CD14-positive monocyte (primary cell): ENCODE measurements at regions not wholly inside any gene's neighbourhood (a gene's known extent, or its start where the extent isn't known, plus 50 kb on each side); places are given as distances from the start of the nearest gene placed in this dataset.

ENCODE experiments used
- DNase-seq, 3 donors: peaks; one replicate each; pipeline ENCODE4 v3.0.0-alpha.2; 2011 to 2022
- H2AFZ ChIP-seq: 2 replicates; pipeline ENCODE4 v1.6.0; 2012; ENCODE audit warnings: mild to moderate bottlenecking, low read depth, low read length, inconsistent platforms; ENCODE audit not compliant: insufficient read depth, poor library complexity, severe bottlenecking
- H3K27ac ChIP-seq, 2 donors: 1 replicate in 1 of 2; 2 replicates in 1 of 2; pipeline ENCODE4 v1.5.1; 2012 to 2013; ENCODE audit warnings: low read length in 2 of 2, control low read depth in 1 of 2, inconsistent platforms in 1 of 2, low read depth in 1 of 2, mild to moderate bottlenecking in 1 of 2
- H3K27me3 ChIP-seq, 2 donors: one replicate each; pipeline versions ENCODE4 v1.6.0 to v1.6.1; 2011 to 2013; ENCODE audit warnings: low read length in 2 of 2; ENCODE audit not compliant: control insufficient read depth in 2 of 2, insufficient read depth in 2 of 2
- H3K36me3 ChIP-seq, 2 donors: replicated peaks in 1 of 2; 1 replicate in 1 of 2; 2 replicates in 1 of 2; pipeline versions ENCODE4 v1.5.1 to v1.6.1; 2012 to 2013; ENCODE audit warnings: low read length in 2 of 2, control low read depth in 1 of 2, inconsistent platforms in 1 of 2, mild to moderate bottlenecking in 1 of 2; ENCODE audit not compliant: insufficient read depth in 2 of 2, control insufficient read depth in 1 of 2
- H3K4me1 ChIP-seq, 2 donors: 1 replicate in 1 of 2; 2 replicates in 1 of 2; pipeline versions ENCODE4 v1.5.1 to v1.6.1; 2012 to 2013; ENCODE audit warnings: low read length in 2 of 2, control low read depth in 1 of 2, inconsistent platforms in 1 of 2, mild to moderate bottlenecking in 1 of 2, moderate library complexity in 1 of 2; ENCODE audit not compliant: insufficient read depth in 2 of 2, control insufficient read depth in 1 of 2
- H3K4me2 ChIP-seq: replicated peaks from 2 replicates; pipeline ENCODE3; 2012; ENCODE audit warnings: low read length, moderate library complexity, mild to moderate bottlenecking; ENCODE audit not compliant: poor library complexity, severe bottlenecking; ENCODE audit errors: extremely low read depth
- H3K4me3 ChIP-seq, 3 experiments: fragments of 200-600 bp in 1 of 3; sonication (generic) in 1 of 3; replicated peaks in 1 of 3; 1 replicate in 2 of 3; 2 replicates in 1 of 3; pipeline ENCODE4 v1.5.1; 2011 to 2013; ENCODE audit warnings: low read length in 3 of 3, mild to moderate bottlenecking in 3 of 3, control low read depth in 2 of 3, low read depth in 2 of 3, inconsistent platforms in 1 of 3, moderate library complexity in 1 of 3
- H3K79me2 ChIP-seq: 2 replicates; pipeline ENCODE4 v1.6.0; 2012; ENCODE audit warnings: mild to moderate bottlenecking, control low read depth, inconsistent platforms, low read length, moderate library complexity; ENCODE audit not compliant: insufficient read depth
- H3K9ac ChIP-seq: 2 replicates; pipeline ENCODE4 v1.6.0; 2017; ENCODE audit warnings: low read length, mild to moderate bottlenecking; ENCODE audit not compliant: insufficient read depth, poor library complexity, severe bottlenecking
- H3K9me3 ChIP-seq, 2 donors: replicated peaks in 1 of 2; 1 replicate in 1 of 2; 2 replicates in 1 of 2; pipeline versions ENCODE4 v1.5.1 to v1.6.1; 2012 to 2013; ENCODE audit warnings: low read length in 2 of 2, control low read depth in 1 of 2; ENCODE audit not compliant: control insufficient read depth in 1 of 2, insufficient read depth in 1 of 2
- H4K20me1 ChIP-seq: 2 replicates; pipeline ENCODE4 v1.6.0; 2012; ENCODE audit warnings: mild to moderate bottlenecking, low read length, control low read depth, moderate library complexity; ENCODE audit not compliant: insufficient read depth
- H3K27ac Mint-ChIP-seq, 7 donors: one replicate each; pipeline ENCODE4 v1.8.0; 2020; ENCODE audit warnings: mild to moderate bottlenecking in 7 of 7, mixed read lengths in 7 of 7, moderate library complexity in 6 of 7, inconsistent platforms in 2 of 7
- H3K27me3 Mint-ChIP-seq, 3 donors: one replicate each; pipeline ENCODE4 v1.8.0; 2021 to 2022; ENCODE audit warnings: low read depth in 3 of 3, mild to moderate bottlenecking in 3 of 3, mixed read lengths in 3 of 3, moderate library complexity in 3 of 3, inconsistent platforms in 1 of 3
- H3K36me3 Mint-ChIP-seq, 2 donors: one replicate each; pipeline ENCODE4 v1.8.0; 2020; ENCODE audit warnings: mixed read lengths in 2 of 2, inconsistent platforms in 1 of 2, mild to moderate bottlenecking in 1 of 2
- H3K4me1 Mint-ChIP-seq: one replicate; pipeline ENCODE4 v1.8.0; 2020; ENCODE audit warnings: mild to moderate bottlenecking, mixed read lengths
- H3K4me3 Mint-ChIP-seq, 2 donors: one replicate each; pipeline ENCODE4 v1.8.0; 2020; ENCODE audit warnings: mild to moderate bottlenecking in 2 of 2, mixed read lengths in 2 of 2, moderate library complexity in 1 of 2
- H3K9me3 Mint-ChIP-seq, 7 donors: one replicate each; pipeline ENCODE4 v1.8.0; 2020 to 2022; ENCODE audit warnings: mixed read lengths in 7 of 7, mild to moderate bottlenecking in 6 of 7, moderate library complexity in 6 of 7, inconsistent platforms in 2 of 7
- WGBS: methylation state at CpG from one replicate; pipeline ENCODE4 v1.1.5; 2013; ENCODE audit warnings: missing lambda C conversion rate; ENCODE audit not compliant: insufficient coverage; 5-methylcytosine and 5-hydroxymethylcytosine counted together
- intact Hi-C, 2 donors: fragments of 100-400 bp; cut with micrococcal nuclease; formaldehyde crosslinking; loops; one replicate each; pipeline versions ENCODE4 v1.15.0 to v1.15.1; 2023
- TF ChIP-seq, protein P1 (sequence below): fragments of 200-600 bp; IDR thresholded peaks from one replicate; pipeline ENCODE4 v1.8.0; 2022; ENCODE audit warnings: antibody characterized with exemption, mild to moderate bottlenecking

GRCh38 chr22:48004038-48004437 lies 1241.6 kb downstream of the TBC1D22A start:
- peaks cover 0 to 5% (median 0%) of the 10 kb centered on the region in 3 donors for H3K27me3 Mint-ChIP-seq
- H3K27ac ChIP-seq: no peak overlapping the region
- H3K9ac ChIP-seq: no peak overlapping the region
- H3K4me2 ChIP-seq: no peak overlapping the region
- WGBS: 83% methylated on average over 4 of the region's 6 CpGs
- no peaks in the 10 kb centered on the region for H4K20me1 ChIP-seq
- peak overlapping the region in 1 of 7 donors; percentile 60 for H3K27ac Mint-ChIP-seq
- no peaks in the 10 kb centered on the region for H3K4me1 Mint-ChIP-seq
- H3K4me1 ChIP-seq: no peaks in the 10 kb centered on the region
- H3K9me3 ChIP-seq: no peaks in the 10 kb centered on the region
- H3K4me3 Mint-ChIP-seq: no peak overlapping the region
- TF ChIP-seq, protein P1, sequence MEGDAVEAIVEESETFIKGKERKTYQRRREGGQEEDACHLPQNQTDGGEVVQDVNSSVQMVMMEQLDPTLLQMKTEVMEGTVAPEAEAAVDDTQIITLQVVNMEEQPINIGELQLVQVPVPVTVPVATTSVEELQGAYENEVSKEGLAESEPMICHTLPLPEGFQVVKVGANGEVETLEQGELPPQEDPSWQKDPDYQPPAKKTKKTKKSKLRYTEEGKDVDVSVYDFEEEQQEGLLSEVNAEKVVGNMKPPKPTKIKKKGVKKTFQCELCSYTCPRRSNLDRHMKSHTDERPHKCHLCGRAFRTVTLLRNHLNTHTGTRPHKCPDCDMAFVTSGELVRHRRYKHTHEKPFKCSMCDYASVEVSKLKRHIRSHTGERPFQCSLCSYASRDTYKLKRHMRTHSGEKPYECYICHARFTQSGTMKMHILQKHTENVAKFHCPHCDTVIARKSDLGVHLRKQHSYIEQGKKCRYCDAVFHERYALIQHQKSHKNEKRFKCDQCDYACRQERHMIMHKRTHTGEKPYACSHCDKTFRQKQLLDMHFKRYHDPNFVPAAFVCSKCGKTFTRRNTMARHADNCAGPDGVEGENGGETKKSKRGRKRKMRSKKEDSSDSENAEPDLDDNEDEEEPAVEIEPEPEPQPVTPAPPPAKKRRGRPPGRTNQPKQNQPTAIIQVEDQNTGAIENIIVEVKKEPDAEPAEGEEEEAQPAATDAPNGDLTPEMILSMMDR: no peak
- no peak for DNase-seq
- intact Hi-C loops: no loop called here
- no peaks in the 10 kb centered on the region for H3K27me3 ChIP-seq
- no peak overlapping the region for H3K4me3 ChIP-seq
- peaks cover 0 to 9% (median 2%) of the 10 kb centered on the region in 7 donors for H3K9me3 Mint-ChIP-seq
- H2AFZ ChIP-seq: no peak overlapping the region
- no peaks in the 10 kb centered on the region for H3K36me3 ChIP-seq
- no peaks in the 10 kb centered on the region for H3K79me2 ChIP-seq
- no peaks in the 10 kb centered on the region for H3K36me3 Mint-ChIP-seq

DNA sequence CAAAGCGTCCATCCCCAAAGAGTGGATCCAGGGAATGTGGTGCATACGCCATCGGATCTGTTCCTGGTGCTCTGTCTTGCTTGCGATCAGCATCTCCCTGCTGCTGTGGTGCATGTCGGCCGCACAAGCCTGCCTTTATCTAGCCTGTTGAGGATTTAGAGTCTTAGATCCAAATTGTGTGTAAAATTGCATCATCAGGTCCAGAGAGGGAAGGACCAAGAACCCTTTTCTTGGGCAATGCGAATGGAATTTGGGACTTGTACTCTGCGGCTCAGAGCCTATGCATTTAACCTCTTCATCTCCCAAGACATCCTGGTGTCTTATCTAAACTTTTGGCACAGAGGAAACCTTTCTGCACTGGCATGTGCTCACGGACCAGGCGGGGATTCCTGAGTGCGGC lies 1238.7 kb downstream of the TBC1D22A start:
- Mint-ChIP-seq H3K4me3 (no peak overlapping the region), H3K4me1 (no peaks in the 10 kb centered on the region), H3K9me3 (peaks cover 0 to 9% (median 2%) of the 10 kb centered on the region in 7 donors), H3K27me3 (peaks cover 0 to 5% (median 0%) of the 10 kb centered on the region in 3 donors), H3K36me3 (no peaks in the 10 kb centered on the region), H3K27ac (no peak overlapping the region)
- no peak overlapping the region for H2AFZ ChIP-seq
- H3K4me2 ChIP-seq: no peak overlapping the region
- no peaks in the 10 kb centered on the region for H3K27me3 ChIP-seq
- H3K4me3 ChIP-seq: no peak overlapping the region
- no peak overlapping the region for H3K27ac ChIP-seq
- WGBS: 91% methylated on average over 11 of the region's 11 CpGs
- TF ChIP-seq, protein P1: no peak
- H3K79me2 ChIP-seq: no peaks in the 10 kb centered on the region
- H3K9me3 ChIP-seq: no peaks in the 10 kb centered on the region
- intact Hi-C loops: no loop called here
- H3K4me1 ChIP-seq: no peaks in the 10 kb centered on the region
- H3K9ac ChIP-seq: no peak overlapping the region
- no peaks in the 10 kb centered on the region for H4K20me1 ChIP-seq
- no peaks in the 10 kb centered on the region for H3K36me3 ChIP-seq
- DNase-seq: no peak
